Common myeloid progenitor, CD34-positive (primary cell): ENCODE measurements at regions not wholly inside any gene's neighbourhood (a gene's known extent, or its start where the extent isn't known, plus 50 kb on each side); places are given as distances from the start of the nearest gene placed in this dataset.

Experiments
- CTCF ChIA-PET: fragments of 350-600 bp; sonication (Branson Sonifier 250); formaldehyde crosslinking; loops from one replicate; lab custom pipeline; 2021; ENCODE audit warnings: antibody characterized with exemption; lab: Charles Lee
- POLR2A ChIA-PET: fragments of 350-600 bp; sonication (Branson Sonifier 250); formaldehyde crosslinking; loops from one replicate; lab custom pipeline; 2021; ENCODE audit warnings: antibody characterized with exemption; lab: Charles Lee
- DNase-seq, 3 donors: peaks; one replicate each; pipeline versions ENCODE4 v3.0.0 to v3.0.0-alpha.2; 2013
- H3K27ac ChIP-seq, 2 experiments: 1 replicate in 1 of 2; 2 replicates in 1 of 2; pipeline ENCODE4 v1.7.0; 2013; ENCODE audit warnings: inconsistent platforms in 2 of 2, low read length in 2 of 2, mild to moderate bottlenecking in 2 of 2, low read depth in 1 of 2, moderate library complexity in 1 of 2; ENCODE audit not compliant: severe bottlenecking in 2 of 2, insufficient read depth in 1 of 2, poor library complexity in 1 of 2
- H3K27me3 ChIP-seq, 5 experiments: replicated peaks in 2 of 5; 1 replicate in 3 of 5; 2 replicates in 2 of 5; pipeline versions ENCODE4 v1.6.1 to v1.7.0; 2013; ENCODE audit warnings: low read length in 4 of 5, mild to moderate bottlenecking in 2 of 5, moderate library complexity in 2 of 5, inconsistent platforms in 1 of 5; ENCODE audit not compliant: insufficient read depth in 5 of 5, control insufficient read depth in 4 of 5
- H3K36me3 ChIP-seq, 4 experiments: 1 replicate in 2 of 4; 2 replicates in 2 of 4; pipeline versions ENCODE4 v1.6.1 to v1.7.0; 2013; ENCODE audit warnings: low read length in 3 of 4, control low read depth in 1 of 4, mild to moderate bottlenecking in 1 of 4; ENCODE audit not compliant: control insufficient read depth in 4 of 4, insufficient read depth in 4 of 4
- H3K4me1 ChIP-seq, 4 experiments: 1 replicate in 3 of 4; 2 replicates in 1 of 4; pipeline versions ENCODE4 v1.6.1 to v1.7.1; 2013; ENCODE audit warnings: low read length in 3 of 4, mild to moderate bottlenecking in 3 of 4, control low read depth in 1 of 4, inconsistent platforms in 1 of 4, moderate library complexity in 1 of 4; ENCODE audit not compliant: control insufficient read depth in 4 of 4, insufficient read depth in 4 of 4; ENCODE audit errors: control extremely low read depth in 1 of 4
- H3K4me3 ChIP-seq, 7 experiments: 1 replicate in 4 of 7; 2 replicates in 3 of 7; pipeline versions ENCODE4 v1.5.1 to v1.7.0; 2013; ENCODE audit warnings: mild to moderate bottlenecking in 7 of 7, low read length in 6 of 7, moderate library complexity in 6 of 7, inconsistent platforms in 2 of 7, low read depth in 2 of 7, control low read depth in 1 of 7; ENCODE audit not compliant: insufficient read depth in 4 of 7, control insufficient read depth in 1 of 7; ENCODE audit errors: extremely low read depth in 1 of 7
- H3K9me3 ChIP-seq, 5 experiments: 1 replicate in 4 of 5; 2 replicates in 1 of 5; pipeline versions ENCODE4 v1.6.1 to v1.7.1; 2013; ENCODE audit warnings: low read length in 4 of 5, mild to moderate bottlenecking in 2 of 5, inconsistent platforms in 1 of 5, low read depth in 1 of 5, moderate library complexity in 1 of 5; ENCODE audit not compliant: control insufficient read depth in 4 of 5, insufficient read depth in 2 of 5; ENCODE audit errors: control extremely low read depth in 1 of 5
- WGBS: methylation state at CpG from one replicate; pipeline ENCODE4 v1.1.5; 2013; ENCODE audit not compliant: insufficient coverage; 5-methylcytosine and 5-hydroxymethylcytosine counted together

- H3K27ac ChIP-seq: no peak overlapping the region
- no peaks in the 10 kb centered on the region for H3K9me3 ChIP-seq
- H3K4me3 ChIP-seq: no peak overlapping the region
- no peaks in the 10 kb centered on the region for H3K4me1 ChIP-seq
- no peak for DNase-seq
- H3K27me3 ChIP-seq: no peaks in the 10 kb centered on the region
- POLR2A ChIA-PET: interaction anchor here (0.5 kb wide), 1 partner anchor 15 kb away, joined by 4 read pairs; no protein-coding TSS in a partner anchor
- H3K36me3 ChIP-seq: no peaks in the 10 kb centered on the region
- CTCF ChIA-PET: interaction anchor here (1.0 kb wide), 1 partner anchor 15 kb away, joined by 3 read pairs; no protein-coding TSS in a partner anchor
These were observed 107.3 kb downstream of the SLC41A2 start for GRCh38 chr12:104850781-104851180.

GRCh38 chr12:104846056-104846767 lies 111.9 kb downstream of the SLC41A2 start:
- no peaks in the 10 kb centered on the region for H3K4me1 ChIP-seq
- no peak for DNase-seq
- no CpG with 5 or more reads among the region's 2 CpGs for WGBS

GRCh38 chr12:104844123-104844522 lies 114.0 kb downstream of the SLC41A2 start:
- Histone ChIP-seq H3K27ac (no peak overlapping the region), H3K4me3 (no peak overlapping the region), H3K36me3 (no peaks in the 10 kb centered on the region), H3K4me1 (no peaks in the 10 kb centered on the region), H3K27me3 (no peaks in the 10 kb centered on the region), H3K9me3 (no peaks in the 10 kb centered on the region)
- DNase-seq: no peak
- ChIA-PET CTCF (no interaction called here), POLR2A (no interaction called here)
- no CpG with 5 or more reads among the region's 1 CpG for WGBS

More at GRCh38 chr12:104846056-104846767, 111.9 kb downstream of the SLC41A2 start:
- ChIA-PET CTCF (no interaction called here), POLR2A (interaction anchor here (0.6 kb wide), 1 partner anchor 254 kb away, joined by 3 read pairs; no protein-coding TSS in a partner anchor)
- Histone ChIP-seq H3K36me3 (no peaks in the 10 kb centered on the region), H3K9me3 (no peaks in the 10 kb centered on the region), H3K27me3 (no peaks in the 10 kb centered on the region), H3K4me3 (no peak overlapping the region), H3K27ac (no peak overlapping the region)

GRCh38 chr12:104840262-104840661 lies 117.8 kb downstream of the SLC41A2 start:
- no peak overlapping the region for H3K27ac ChIP-seq
- POLR2A ChIA-PET: no interaction called here
- no peaks in the 10 kb centered on the region for H3K9me3 ChIP-seq
- CTCF ChIA-PET: no interaction called here
- H3K4me1 ChIP-seq: no peaks in the 10 kb centered on the region
- H3K27me3 ChIP-seq: peaks cover 0 to 2% (median 0%) of the 10 kb centered on the region in 5 experiments
- no peak for DNase-seq
- H3K36me3 ChIP-seq: no peaks in the 10 kb centered on the region
- WGBS: no CpG with 5 or more reads among the region's 1 CpG
- H3K4me3 ChIP-seq: no peak overlapping the region

GRCh38 chr12:104835317-104835716 lies 122.8 kb downstream of the SLC41A2 start:
- no peak for DNase-seq
- Histone ChIP-seq H3K4me3 (no peak overlapping the region), H3K9me3 (no peaks in the 10 kb centered on the region), H3K36me3 (no peaks in the 10 kb centered on the region), H3K27ac (no peak overlapping the region), H3K4me1 (no peaks in the 10 kb centered on the region), H3K27me3 (peaks cover 0 to 2% (median 0%) of the 10 kb centered on the region in 5 experiments)
- WGBS: 100% methylated on average over 2 of the region's 2 CpGs
- CTCF ChIA-PET: interaction anchor here (1.1 kb wide), 1 partner anchor 15 kb away, joined by 3 read pairs; no protein-coding TSS in a partner anchor
- POLR2A ChIA-PET: interaction anchor here (0.6 kb wide), 1 partner anchor 16 kb away, joined by 4 read pairs; no protein-coding TSS in a partner anchor

GRCh38 chr12:104834607-104835006 lies 123.5 kb downstream of the SLC41A2 start:
- H3K36me3 ChIP-seq: no peaks in the 10 kb centered on the region
- no peak overlapping the region for H3K27ac ChIP-seq
- ChIA-PET POLR2A (no interaction called here), CTCF (no interaction called here)
- no peaks in the 10 kb centered on the region for H3K4me1 ChIP-seq
- H3K4me3 ChIP-seq: no peak overlapping the region
- H3K27me3 ChIP-seq: peaks cover 0 to 2% (median 0%) of the 10 kb centered on the region in 5 experiments
- DNase-seq: no peak
- H3K9me3 ChIP-seq: no peaks in the 10 kb centered on the region

- H3K4me1 ChIP-seq: no peaks in the 10 kb centered on the region
- peaks cover 0 to 2% (median 0%) of the 10 kb centered on the region in 5 experiments for H3K27me3 ChIP-seq
- no peak overlapping the region for H3K4me3 ChIP-seq
- DNase-seq: no peak
- no peaks in the 10 kb centered on the region for H3K36me3 ChIP-seq
- no peaks in the 10 kb centered on the region for H3K9me3 ChIP-seq
- ChIA-PET POLR2A (no interaction called here), CTCF (no interaction called here)
- no CpG with 5 or more reads among the region's 1 CpG for WGBS
- no peak overlapping the region for H3K27ac ChIP-seq
These were observed 124.3 kb downstream of the SLC41A2 start for GRCh38 chr12:104833756-104834155.
